NT2/D1 (cell line): ENCODE measurements at regions not wholly inside any gene's neighbourhood (a gene's known extent, or its start where the extent isn't known, plus 50 kb on each side); places are given as distances from the start of the nearest gene placed in this dataset.
"Not testable (repeated sequence)": the region's sequence is repeated elsewhere in the genome, so short reads cannot be mapped to it uniquely, and the experiment has no call there.

ENCODE experiments used
- DNase-seq: peaks from one replicate; pipeline ENCODE4 v3.0.0-alpha.2; 2011; ENCODE audit warnings: low read depth, low spot score
- H3K27me3 ChIP-seq: 2 replicates; pipeline ENCODE4 v1.6.0; 2011; ENCODE audit warnings: mild to moderate bottlenecking; ENCODE audit not compliant: insufficient read length, insufficient read depth
- H3K36me3 ChIP-seq: 2 replicates; pipeline ENCODE4 v1.6.1; 2011; ENCODE audit warnings: mild to moderate bottlenecking, low read length, mixed read lengths; ENCODE audit not compliant: insufficient read depth, insufficient read length
- H3K4me1 ChIP-seq: 2 replicates; pipeline ENCODE4 v1.5.1; 2011; ENCODE audit not compliant: insufficient read depth, insufficient read length
- H3K4me3 ChIP-seq: 2 replicates; pipeline ENCODE4 v1.5.1; 2011; ENCODE audit warnings: low read depth; ENCODE audit not compliant: insufficient read length
- H3K9ac ChIP-seq: 2 replicates; pipeline ENCODE4 v1.6.0; 2011; ENCODE audit warnings: low read depth; ENCODE audit not compliant: insufficient read length
- H3K9me3 ChIP-seq: 2 replicates; pipeline ENCODE4 v1.5.1; 2011; ENCODE audit warnings: mild to moderate bottlenecking, low read length; ENCODE audit not compliant: insufficient read depth
- SUZ12 ChIP-seq: IDR thresholded peaks from 2 replicates; pipeline ENCODE4 v1.6.1; 2011; ENCODE audit not compliant: insufficient read length, insufficient read depth; ENCODE audit errors: extremely low read depth
- YY1 ChIP-seq: IDR thresholded peaks from 2 replicates; pipeline ENCODE4 v1.6.1; 2011; ENCODE audit not compliant: insufficient read length, insufficient read depth
- ZNF274 ChIP-seq: IDR thresholded peaks from 2 replicates; pipeline ENCODE4 v1.6.1; 2011; ENCODE audit warnings: mild to moderate bottlenecking, low read depth, low read length

DNA sequence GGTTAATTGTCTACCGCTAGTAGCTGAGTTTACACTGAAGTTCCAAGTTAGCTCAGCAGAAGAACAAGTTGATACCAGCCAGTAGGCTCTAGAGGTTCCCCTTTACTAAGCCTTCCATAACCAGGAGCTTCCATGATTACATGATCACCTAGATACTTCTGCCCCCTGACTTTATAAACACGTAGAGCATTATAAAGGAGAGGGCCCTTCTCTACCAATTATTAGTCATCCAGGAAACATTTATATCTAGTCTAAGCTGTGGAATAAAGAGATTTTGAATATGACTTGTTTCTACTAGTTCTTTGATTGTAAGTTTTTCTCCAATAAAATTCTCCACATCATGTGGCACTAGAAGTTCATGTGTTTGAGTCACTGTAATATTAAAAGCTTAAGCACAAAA, 818.1 kb upstream of the PCDH10 start:
- Histone ChIP-seq H3K27me3 (no peaks in the 10 kb centered on the region), H3K9me3 (no peaks in the 10 kb centered on the region; the same call in 1 of the 2 replicates), H3K36me3 (no peaks in the 10 kb centered on the region), H3K4me3 (no peak overlapping the region), H3K4me1 (no peaks in the 10 kb centered on the region), H3K9ac (no peak overlapping the region)
- TF ChIP-seq SUZ12 (no peak), YY1 (no peak), ZNF274 (no peak)
- DNase-seq = no peak

DNA sequence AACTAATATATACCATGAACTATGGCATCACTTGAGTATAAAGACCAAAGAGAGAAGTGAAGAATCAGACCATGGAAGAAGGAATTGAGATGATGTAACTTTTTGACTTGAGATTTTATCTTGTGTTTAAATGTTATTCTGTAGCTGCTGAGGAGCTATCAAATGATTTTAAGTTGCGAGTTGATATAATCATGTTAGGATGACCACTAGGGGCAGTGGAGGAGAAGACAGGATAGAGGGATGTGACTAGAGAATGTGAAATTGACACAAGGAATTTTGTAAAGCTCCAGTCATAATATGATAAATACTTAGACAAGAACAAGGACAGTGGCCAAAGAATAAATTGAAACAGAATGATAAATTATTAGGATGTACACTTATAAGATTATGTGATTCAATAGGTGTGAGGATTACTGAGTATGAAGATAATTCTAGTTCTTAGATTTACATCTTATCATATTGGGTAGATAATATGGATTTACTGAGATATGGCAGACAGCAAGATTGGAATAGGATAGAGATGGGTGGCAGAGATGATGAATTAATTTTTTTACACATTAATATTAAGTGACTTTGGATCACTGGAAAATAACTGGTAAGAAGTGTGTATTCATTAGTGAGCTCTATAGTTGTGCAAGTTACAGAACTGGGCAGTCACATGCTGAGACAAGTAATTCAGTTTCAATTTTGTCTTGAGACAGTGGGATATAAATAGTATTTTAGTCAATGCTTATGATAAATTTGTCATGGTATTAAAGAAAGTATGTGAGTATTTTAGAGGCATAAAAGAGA, 816.0 kb upstream of the PCDH10 start:
- peak; percentile 11 for DNase-seq
- H3K9ac ChIP-seq = no peak overlapping the region
- no peaks in the 10 kb centered on the region for H3K27me3 ChIP-seq
- H3K4me1 ChIP-seq = no peaks in the 10 kb centered on the region
- TF ChIP-seq SUZ12 (no peak), YY1 (no peak), ZNF274 (no peak)
- H3K36me3 ChIP-seq = no peaks in the 10 kb centered on the region
- H3K4me3 ChIP-seq = no peak overlapping the region
- no peaks in the 10 kb centered on the region; the same call in 1 of the 2 replicates for H3K9me3 ChIP-seq

DNA sequence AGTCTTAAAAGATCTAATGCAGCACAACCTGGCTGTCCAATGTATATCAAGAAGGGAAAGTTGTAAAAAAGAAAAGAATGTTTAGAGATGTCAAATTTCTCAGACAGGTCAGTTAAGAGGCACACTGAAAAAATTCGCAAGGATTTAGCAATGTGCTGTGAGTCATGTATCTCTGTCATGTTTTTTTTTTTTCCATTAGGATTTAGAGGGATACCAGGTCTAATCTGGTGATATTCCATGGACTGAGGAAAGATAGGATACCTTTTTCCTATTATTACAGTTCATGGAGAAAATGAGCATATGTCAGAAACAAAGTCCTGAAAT, 815.4 kb upstream of the PCDH10 start:
- H3K9me3 ChIP-seq = no peaks in the 10 kb centered on the region
- no peaks in the 10 kb centered on the region for H3K4me1 ChIP-seq
- no peaks in the 10 kb centered on the region for H3K36me3 ChIP-seq
- H3K9ac ChIP-seq = no peak overlapping the region
- H3K27me3 ChIP-seq = no peaks in the 10 kb centered on the region
- DNase-seq = no peak
- TF ChIP-seq SUZ12 (no peak), YY1 (no peak), ZNF274 (no peak)
- no peak overlapping the region for H3K4me3 ChIP-seq

DNA sequence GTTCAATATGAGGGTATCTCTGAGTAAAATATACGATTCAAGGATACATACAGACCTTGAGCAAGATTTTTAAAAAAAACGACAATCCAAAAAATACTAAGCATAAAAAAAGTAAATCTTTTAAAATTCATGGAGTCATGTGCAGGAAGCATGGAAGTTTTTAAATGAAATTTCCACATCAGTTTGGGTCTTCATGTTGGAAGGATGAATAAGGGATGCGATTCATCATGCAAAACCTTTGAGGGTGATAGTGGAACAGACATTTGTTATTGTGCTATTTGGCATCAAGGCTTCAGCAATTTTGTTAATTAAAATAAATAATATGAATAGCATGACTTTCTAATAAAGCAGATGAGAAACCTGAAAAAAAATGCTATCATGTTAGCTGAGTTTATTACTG, 815.0 kb upstream of the PCDH10 start:
- Histone ChIP-seq H3K4me3 (no peak overlapping the region), H3K9ac (no peak overlapping the region), H3K36me3 (no peaks in the 10 kb centered on the region), H3K4me1 (no peaks in the 10 kb centered on the region), H3K9me3 (no peaks in the 10 kb centered on the region), H3K27me3 (no peaks in the 10 kb centered on the region)
- DNase-seq = no peak
- no peak for TF ChIP-seq YY1
- TF ChIP-seq ZNF274 = no peak
- TF ChIP-seq SUZ12 = no peak

DNA sequence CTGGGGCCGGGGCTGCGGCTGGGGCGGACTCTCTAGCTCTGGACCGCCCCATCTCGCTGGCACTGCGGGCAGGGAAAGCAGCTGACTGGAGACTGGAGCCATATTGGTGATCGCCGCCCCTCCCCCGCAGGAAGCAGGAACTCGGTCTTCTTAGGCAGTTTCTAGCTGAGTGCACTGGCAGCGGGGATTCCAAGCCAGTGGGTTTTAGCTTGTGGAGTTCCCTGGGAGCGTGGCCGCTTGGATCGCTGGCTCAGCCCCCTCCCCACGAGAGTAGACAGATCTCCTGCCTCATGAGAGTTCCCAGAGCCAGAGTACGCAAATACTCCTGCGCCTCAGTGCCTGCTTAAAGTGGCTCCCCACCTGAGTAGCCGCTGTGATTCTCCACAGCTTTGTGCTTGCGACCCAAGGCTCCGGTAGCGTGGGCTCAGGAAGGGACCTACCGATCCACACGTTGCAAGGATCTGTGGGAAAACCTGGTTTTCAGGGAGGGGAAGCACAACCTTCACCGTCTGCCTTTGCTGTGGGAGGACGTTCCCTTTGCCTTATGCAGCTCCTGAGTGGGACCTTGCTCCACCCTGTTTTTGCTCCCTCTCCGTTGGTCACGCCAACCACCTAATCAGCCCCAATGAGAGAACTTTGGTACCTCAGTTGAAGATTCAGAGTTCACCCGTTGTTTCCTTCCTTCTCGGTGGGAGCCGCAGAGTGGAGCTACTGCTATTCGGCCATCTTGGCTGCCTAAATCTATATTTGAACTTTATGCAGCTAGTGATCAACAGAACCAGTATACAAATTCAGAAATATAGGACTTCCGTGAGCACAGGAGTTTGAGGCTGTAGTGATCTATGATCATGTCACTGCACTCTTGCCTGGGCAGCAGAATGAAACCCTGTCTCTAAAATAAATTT, 803.9 kb upstream of the PCDH10 start:
- no peak for DNase-seq
- Histone ChIP-seq H3K4me1 (no peaks in the 10 kb centered on the region), H3K4me3 (no peak overlapping the region), H3K9ac (no peak overlapping the region), H3K36me3 (no peaks in the 10 kb centered on the region), H3K9me3 (no peaks in the 10 kb centered on the region), H3K27me3 (no peaks in the 10 kb centered on the region)
- TF ChIP-seq YY1 (no peak), ZNF274 (no peak), SUZ12 (no peak)

DNA sequence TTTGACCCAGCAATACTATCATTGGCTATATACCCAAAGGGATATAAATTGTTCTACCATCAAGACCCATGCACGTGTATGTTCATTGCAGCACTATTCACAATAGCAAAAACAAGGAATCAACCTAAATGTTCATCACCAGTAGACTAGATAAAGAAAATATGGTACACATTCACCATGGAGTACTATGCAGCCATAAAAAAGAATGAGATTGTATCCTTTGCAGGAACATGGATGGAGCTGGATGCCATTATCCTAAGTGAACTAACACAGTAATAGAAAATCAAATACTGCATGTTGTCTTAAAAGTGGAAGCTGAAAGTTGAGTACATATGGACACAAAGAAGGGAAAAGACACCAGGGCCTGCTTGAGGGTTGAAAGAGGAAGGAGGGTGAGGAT, 803.1 kb upstream of the PCDH10 start:
- TF ChIP-seq ZNF274 (no peak), YY1 (no peak), SUZ12 (no peak)
- Histone ChIP-seq H3K27me3 (no peaks in the 10 kb centered on the region), H3K4me1 (no peaks in the 10 kb centered on the region), H3K36me3 (no peaks in the 10 kb centered on the region), H3K9ac (no peak overlapping the region), H3K9me3 (no peaks in the 10 kb centered on the region), H3K4me3 (no peak overlapping the region)
- no peak for DNase-seq

DNA sequence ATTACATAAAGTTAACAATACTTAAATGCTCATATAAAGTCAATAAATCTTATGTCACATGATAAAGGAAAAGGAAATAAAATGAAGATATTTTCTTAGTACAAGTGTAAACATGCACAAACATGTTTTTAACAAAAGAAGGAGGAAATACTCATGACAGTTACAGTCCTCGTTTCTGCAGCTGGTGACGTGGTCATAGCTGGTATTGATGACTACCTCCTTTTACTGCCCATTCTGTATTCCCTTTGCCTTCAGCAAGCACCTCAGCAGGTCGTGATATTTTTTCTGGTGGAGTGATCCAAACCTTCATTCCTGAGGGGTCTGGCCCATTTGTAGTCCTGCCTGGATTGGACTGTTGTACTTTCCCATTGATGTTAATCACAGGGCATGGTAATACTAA, 797.5 kb upstream of the PCDH10 start:
- H3K4me1 ChIP-seq, H3K9ac ChIP-seq, H3K4me3 ChIP-seq, H3K36me3 ChIP-seq, DNase-seq, H3K9me3 ChIP-seq, H3K27me3 ChIP-seq: not testable (repeated sequence)
